ENCODE measurements at regions not wholly inside any gene's neighbourhood (a gene's known extent, or its start where the extent isn't known, plus 50 kb on each side); places are given as distances from the start of the nearest gene placed in this dataset.
"Not testable (repeated sequence)": the region's sequence is repeated elsewhere in the genome, so short reads cannot be mapped to it uniquely, and the experiment has no call there.

GRCh38 chr2:122083256-122084048, 328.0 kb downstream of the TSN start:
- Mint-ChIP-seq H3K27me3 (ENCODE audit: insufficient read depth, low read depth) (peaks cover 3% of the 10 kb centered on the region), H3K4me3 (no peak overlapping the region), H3K4me1 (peaks cover 21% of the 10 kb centered on the region), H3K27ac (no peak overlapping the region), H3K9me3 (no peaks in the 10 kb centered on the region), H3K36me3 (no peaks in the 10 kb centered on the region)
- no peak overlapping the region for H3K27ac ChIP-seq
- no peaks in the 10 kb centered on the region for H3K79me2 ChIP-seq (ENCODE audit: low read depth)
- no peak overlapping the region for H3K4me3 ChIP-seq
- DNase-seq (ENCODE audit: low spot score), result no peak
- H3K9me3 ChIP-seq (ENCODE audit: low read depth), result no peaks in the 10 kb centered on the region
- no peaks in the 10 kb centered on the region for H3K27me3 ChIP-seq
- H4K20me1 ChIP-seq (ENCODE audit: low read depth), result no peaks in the 10 kb centered on the region
- no peak overlapping the region for H2AFZ ChIP-seq (replicated peaks)
- no peaks in the 10 kb centered on the region for H3F3A ChIP-seq (ENCODE audit: low read depth)
- H3K9ac ChIP-seq, result no peak overlapping the region
- H3K36me3 ChIP-seq, result no peaks in the 10 kb centered on the region
- no peak for TF ChIP-seq EZH2 (IDR thresholded peaks at IDR 0.05)
- no peak for TF ChIP-seq CTCF (IDR thresholded peaks at IDR 0.05)
- TF ChIP-seq EZH2phosphoT487 (IDR thresholded peaks at IDR 0.05), result no peak
- H3K4me2 ChIP-seq, result no peak overlapping the region
- H3K4me1 ChIP-seq, result no peaks in the 10 kb centered on the region

GRCh38 chr2:122085672-122086071, 330.2 kb downstream of the TSN start:
- H3K9me3 ChIP-seq (ENCODE audit: low read depth); H4K20me1 ChIP-seq (ENCODE audit: low read depth); H3K36me3 Mint-ChIP-seq; DNase-seq (ENCODE audit: low spot score); H3K9ac ChIP-seq; H3K9me3 Mint-ChIP-seq; H3F3A ChIP-seq (ENCODE audit: low read depth); H3K27me3 ChIP-seq; H3K27me3 Mint-ChIP-seq (ENCODE audit: insufficient read depth, low read depth); H3K4me1 ChIP-seq; H3K4me3 ChIP-seq; H3K4me2 ChIP-seq; H3K79me2 ChIP-seq (ENCODE audit: low read depth); H3K36me3 ChIP-seq; H3K27ac Mint-ChIP-seq; H2AFZ ChIP-seq (replicated peaks); H3K27ac ChIP-seq; H3K4me3 Mint-ChIP-seq: not testable (repeated sequence)
- H3K4me1 Mint-ChIP-seq, result peaks cover 17% of the 10 kb centered on the region

GRCh38 chr2:122094557-122094956, 339.1 kb downstream of the TSN start:
- Histone ChIP-seq H3K4me3 (no peak overlapping the region), H3K9me3 (ENCODE audit: low read depth) (no peaks in the 10 kb centered on the region), H3K4me1 (no peaks in the 10 kb centered on the region), H2AFZ (replicated peaks) (no peak overlapping the region), H3K27ac (no peak overlapping the region), H4K20me1 (ENCODE audit: low read depth) (no peaks in the 10 kb centered on the region), H3F3A (ENCODE audit: low read depth) (no peaks in the 10 kb centered on the region), H3K79me2 (ENCODE audit: low read depth) (no peaks in the 10 kb centered on the region), H3K4me2 (no peak overlapping the region), H3K9ac (no peak overlapping the region), H3K27me3 (no peaks in the 10 kb centered on the region), H3K36me3 (no peaks in the 10 kb centered on the region)
- DNase-seq (ENCODE audit: low spot score), result no peak
- TF ChIP-seq CTCF (IDR thresholded peaks at IDR 0.05) (no peak), EZH2phosphoT487 (IDR thresholded peaks at IDR 0.05) (no peak), EZH2 (IDR thresholded peaks at IDR 0.05) (no peak)
- Mint-ChIP-seq H3K4me3 (no peak overlapping the region), H3K27ac (no peak overlapping the region), H3K36me3 (no peaks in the 10 kb centered on the region), H3K27me3 (ENCODE audit: insufficient read depth, low read depth) (no peaks in the 10 kb centered on the region), H3K4me1 (no peaks in the 10 kb centered on the region), H3K9me3 (peaks cover 10% of the 10 kb centered on the region)

DNA sequence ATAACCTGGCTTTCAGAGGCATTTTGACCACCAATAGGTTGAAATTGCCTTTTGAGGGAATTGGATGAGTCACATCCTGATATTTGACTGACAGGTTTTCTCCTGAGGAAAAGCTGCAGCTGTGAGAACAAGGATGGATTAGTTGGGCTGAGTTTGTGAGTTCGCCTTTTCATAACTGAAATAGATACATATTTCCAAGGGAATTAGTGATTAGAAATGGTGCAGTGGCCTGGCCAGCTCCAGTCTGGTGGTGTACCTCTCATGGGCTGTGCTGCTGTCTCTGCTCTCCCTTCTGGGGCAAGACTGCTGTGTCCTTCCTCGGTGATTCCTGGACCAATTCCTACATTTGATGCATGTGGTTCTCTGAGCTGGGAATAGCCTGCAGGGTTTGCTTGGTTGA, 341.3 kb downstream of the TSN start:
- H4K20me1 ChIP-seq (ENCODE audit: low read depth), result no peaks in the 10 kb centered on the region
- H3K9ac ChIP-seq, result no peak overlapping the region
- no peak overlapping the region for H3K4me3 ChIP-seq
- peaks cover 17% of the 10 kb centered on the region for H3K4me1 ChIP-seq
- no peaks in the 10 kb centered on the region for H3K36me3 Mint-ChIP-seq
- H3K9me3 Mint-ChIP-seq, result no peaks in the 10 kb centered on the region
- TF ChIP-seq EZH2 (IDR thresholded peaks at IDR 0.05), result no peak
- no peak for TF ChIP-seq CTCF (IDR thresholded peaks at IDR 0.05)
- TF ChIP-seq EZH2phosphoT487 (IDR thresholded peaks at IDR 0.05), result no peak
- H3K4me3 Mint-ChIP-seq, result no peak overlapping the region
- no peak overlapping the region for H3K4me2 ChIP-seq
- no peaks in the 10 kb centered on the region for H3K36me3 ChIP-seq
- no peak overlapping the region for H3K27ac Mint-ChIP-seq
- no peak overlapping the region for H2AFZ ChIP-seq (replicated peaks)
- H3K27me3 ChIP-seq, result no peaks in the 10 kb centered on the region
- peaks cover 11% of the 10 kb centered on the region for H3K4me1 Mint-ChIP-seq
- H3K27me3 Mint-ChIP-seq (ENCODE audit: insufficient read depth, low read depth), result no peaks in the 10 kb centered on the region
- H3F3A ChIP-seq (ENCODE audit: low read depth), result no peaks in the 10 kb centered on the region
- no peak for DNase-seq (ENCODE audit: low spot score)
- no peaks in the 10 kb centered on the region for H3K9me3 ChIP-seq (ENCODE audit: low read depth)
- no peak overlapping the region for H3K27ac ChIP-seq
- H3K79me2 ChIP-seq (ENCODE audit: low read depth), result no peaks in the 10 kb centered on the region

Measured in neural progenitor cell (in vitro differentiated cells).